Jurkat, Clone E6-1 (cell line): ENCODE measurements at regions not wholly inside any gene's neighbourhood (a gene's known extent, or its start where the extent isn't known, plus 50 kb on each side); places are given as distances from the start of the nearest gene placed in this dataset.
"Not testable (repeated sequence)": the region's sequence is repeated elsewhere in the genome, so short reads cannot be mapped to it uniquely, and the experiment has no call there.

Source experiments
- DNase-seq: peaks from one replicate; pipeline ENCODE4 v3.0.0-alpha.2; 2011; ENCODE audit warnings: low read depth, low spot score
- H3K4me3 ChIP-seq: 2 replicates; pipeline ENCODE4 v1.5.1; 2011; ENCODE audit warnings: mild to moderate bottlenecking, low read length, control low read depth, moderate library complexity

DNA sequence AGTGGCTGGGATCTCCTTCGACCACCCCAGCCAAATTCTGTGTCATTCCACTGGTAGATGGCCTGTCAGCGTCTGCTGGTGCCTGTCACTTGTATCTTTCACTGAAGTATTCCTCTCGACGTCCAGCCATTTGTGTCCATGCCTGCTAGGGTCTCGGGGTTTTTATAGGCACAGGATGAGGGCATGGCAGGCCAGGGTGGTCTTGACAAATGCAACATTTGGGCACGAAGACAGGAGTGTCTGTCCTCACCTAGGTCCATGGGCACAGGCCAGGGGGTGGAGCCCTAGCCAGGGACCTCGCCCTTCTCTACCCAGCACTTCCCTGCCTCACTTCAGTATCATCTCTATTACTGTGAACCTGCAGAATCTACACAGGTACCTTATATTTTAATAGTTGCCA, 2223.9 kb upstream of the ACO1 start:
- no peak overlapping the region for H3K4me3 ChIP-seq
- no peak for DNase-seq

DNA sequence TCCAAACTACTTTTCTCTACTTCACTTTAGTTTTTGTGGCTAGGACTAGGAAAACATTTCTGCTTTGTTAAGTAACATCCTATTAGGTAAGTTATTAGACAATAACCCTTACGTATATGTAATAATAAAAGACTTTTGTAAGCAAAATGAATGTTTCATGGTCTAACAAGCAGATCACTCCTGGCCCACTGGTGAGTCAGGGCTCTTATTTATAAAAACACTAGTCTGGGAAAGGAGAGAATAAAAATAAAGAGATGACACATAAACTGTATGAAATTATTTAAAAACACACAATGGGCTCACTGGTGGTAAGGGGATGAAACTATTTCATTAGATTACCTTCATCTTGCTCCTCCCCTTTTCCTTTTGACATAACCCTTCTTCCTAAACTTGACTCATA, 2212.2 kb upstream of the ACO1 start:
- H3K4me3 ChIP-seq: no peak overlapping the region
- no peak for DNase-seq

DNA sequence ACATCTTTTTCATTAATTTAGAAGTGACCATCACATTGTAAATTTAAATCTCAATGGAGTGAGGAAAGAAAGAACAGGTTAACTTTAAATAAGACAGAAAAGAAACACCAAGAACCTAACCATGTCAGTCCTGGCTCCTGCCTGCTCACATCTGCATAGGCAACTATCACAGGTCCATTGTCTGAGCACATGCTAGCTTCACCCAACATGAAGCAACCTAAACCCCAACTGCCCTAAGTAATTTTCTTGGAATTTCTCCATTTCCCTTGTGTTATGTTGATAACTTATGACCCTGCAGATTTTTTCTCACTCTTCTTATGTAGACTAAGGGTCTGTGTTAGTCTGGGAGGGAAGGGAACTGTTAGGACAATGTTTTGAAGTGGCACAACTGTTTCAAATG, 2205.8 kb upstream of the ACO1 start:
- H3K4me3 ChIP-seq: no peak overlapping the region
- DNase-seq: no peak

DNA sequence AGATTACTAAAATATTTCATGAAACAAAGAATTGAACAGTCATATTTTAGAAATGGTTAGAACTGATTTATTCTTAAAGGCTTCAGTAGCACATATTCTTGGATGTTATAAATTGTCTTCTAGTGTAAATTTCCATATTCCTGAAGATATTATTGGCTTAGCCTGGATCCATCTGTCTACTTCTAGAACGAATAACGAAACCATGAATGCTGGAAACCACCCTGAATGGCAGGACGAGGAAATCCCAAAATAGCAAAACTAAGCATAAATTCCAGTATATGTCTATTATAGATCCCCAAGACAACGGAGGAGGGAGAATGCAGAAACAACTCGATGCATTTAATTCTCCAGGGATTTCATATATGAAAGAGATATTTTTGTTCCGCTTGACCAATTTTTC, 2191.0 kb upstream of the ACO1 start:
- H3K4me3 ChIP-seq: no peak overlapping the region
- DNase-seq: no peak

DNA sequence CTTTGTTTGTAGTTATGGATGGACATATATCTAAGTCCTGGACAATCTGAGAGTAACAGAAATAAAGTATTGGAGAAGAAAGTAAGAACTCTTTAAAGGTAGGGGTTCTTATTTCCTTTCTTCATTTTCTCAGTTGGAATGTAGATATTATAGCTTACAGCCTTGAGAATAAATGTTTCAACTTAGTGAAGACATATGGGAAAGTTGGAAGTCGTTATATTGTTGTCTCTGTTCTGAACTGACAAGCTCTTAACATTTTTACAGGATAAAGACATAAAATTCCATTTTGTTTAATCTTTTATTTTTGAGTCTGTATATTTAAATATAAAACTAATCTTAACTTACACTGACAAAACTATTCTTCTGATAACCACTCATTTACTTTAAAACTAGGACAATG, 2187.5 kb upstream of the ACO1 start:
- H3K4me3 ChIP-seq: no peak overlapping the region
- DNase-seq: no peak

DNA sequence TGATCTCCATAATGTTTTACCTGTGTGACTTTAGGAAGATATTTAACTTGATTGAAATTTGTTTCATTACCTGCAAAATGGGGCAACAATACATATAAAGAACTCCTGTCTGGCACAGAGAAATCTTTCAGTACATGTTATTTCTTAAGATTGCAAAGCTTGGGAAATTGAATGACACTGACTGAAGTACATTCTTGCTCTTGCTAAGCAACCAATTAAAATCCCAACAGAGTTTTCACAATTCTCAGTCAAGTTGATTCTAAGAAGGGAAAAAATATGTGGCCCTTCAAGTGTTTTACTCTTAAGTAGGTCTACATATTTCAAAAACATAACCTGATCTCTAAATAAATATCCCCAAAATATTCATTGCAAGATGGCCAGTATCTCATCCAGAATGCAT, 2187.0 kb upstream of the ACO1 start:
- DNase-seq: no peak
- H3K4me3 ChIP-seq: no peak overlapping the region

DNA sequence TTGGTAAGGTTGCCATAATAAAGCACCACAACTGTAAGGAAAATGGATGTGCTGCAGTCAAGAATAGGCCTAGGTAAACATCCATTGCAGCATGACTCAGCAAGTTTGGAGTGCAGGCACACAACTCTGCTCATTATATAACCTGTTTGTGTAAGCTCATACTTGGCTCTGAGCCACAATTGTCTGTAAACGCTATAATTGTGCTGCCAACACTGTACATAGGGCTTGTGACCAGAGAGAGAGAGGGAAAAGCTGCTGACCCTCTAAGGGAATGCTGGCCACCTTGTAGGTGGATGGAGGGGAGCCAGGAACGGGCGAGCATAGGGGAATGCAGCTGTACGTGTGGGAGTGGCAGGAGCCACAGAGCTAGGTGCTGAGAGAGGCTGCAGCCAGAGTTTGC, 2186.5 kb upstream of the ACO1 start:
- no peak overlapping the region for H3K4me3 ChIP-seq
- DNase-seq: peak; percentile 0

DNA sequence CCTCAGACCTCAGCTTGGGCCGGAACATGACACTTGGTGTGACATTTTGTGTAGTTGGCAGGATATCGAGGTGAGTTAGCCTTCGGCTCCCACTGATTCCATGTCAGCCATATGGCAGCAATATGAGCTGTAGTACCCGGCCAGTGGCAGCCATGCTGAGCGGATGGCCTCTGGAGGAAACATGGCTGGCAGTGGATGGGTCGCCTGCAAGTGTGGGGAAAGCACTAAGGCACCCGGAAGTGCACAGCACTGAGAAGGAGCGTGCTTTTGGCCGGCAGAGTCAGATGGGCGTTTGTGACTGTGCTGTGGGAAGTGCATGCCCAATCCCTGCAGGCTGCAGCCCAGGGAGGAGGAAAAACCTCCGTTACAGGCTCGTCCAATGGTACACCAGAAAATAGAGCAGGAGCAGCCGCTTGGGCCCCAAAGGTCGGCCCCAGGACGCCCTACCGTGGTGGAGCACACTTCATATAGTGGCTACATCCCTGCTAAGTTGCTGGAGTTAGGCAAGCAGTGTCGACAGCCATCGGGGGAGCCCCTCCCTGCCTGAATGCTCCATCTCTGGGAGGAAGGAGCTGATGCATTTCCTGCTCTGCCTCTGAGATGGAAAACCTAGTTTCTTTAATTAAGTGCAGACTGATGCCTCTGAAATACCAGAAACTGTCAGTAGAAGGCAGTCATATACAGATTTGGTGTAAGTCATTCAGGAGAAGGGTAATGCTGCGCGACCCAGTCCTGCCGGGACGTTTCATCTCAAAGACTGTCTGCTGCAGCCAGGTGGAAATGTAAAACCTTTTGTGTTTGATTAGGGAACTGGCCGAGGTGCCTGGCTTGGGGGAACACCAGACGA, 2185.8 kb upstream of the ACO1 start:
- DNase-seq: no peak
- no peak overlapping the region for H3K4me3 ChIP-seq

DNA sequence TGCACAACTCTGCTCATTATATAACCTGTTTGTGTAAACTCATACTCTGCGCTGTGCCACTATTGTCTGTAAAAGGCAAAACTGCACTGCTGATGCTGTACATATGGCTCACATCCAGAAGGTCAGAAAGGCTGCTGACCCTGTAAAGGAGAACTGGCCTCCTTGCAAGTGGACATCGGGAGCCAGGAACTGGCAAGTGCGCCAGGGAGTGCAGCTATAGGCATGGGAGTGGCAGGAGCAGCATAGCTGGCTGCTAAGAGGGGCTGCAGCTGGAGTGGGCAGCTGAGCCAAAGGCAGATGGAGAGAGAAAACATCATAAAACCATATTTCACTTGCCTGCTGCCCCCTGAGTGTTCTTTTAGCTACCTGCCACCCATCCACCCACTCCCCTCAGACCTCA, 2183.4 kb upstream of the ACO1 start:
- no peak overlapping the region for H3K4me3 ChIP-seq
- DNase-seq: no peak

DNA sequence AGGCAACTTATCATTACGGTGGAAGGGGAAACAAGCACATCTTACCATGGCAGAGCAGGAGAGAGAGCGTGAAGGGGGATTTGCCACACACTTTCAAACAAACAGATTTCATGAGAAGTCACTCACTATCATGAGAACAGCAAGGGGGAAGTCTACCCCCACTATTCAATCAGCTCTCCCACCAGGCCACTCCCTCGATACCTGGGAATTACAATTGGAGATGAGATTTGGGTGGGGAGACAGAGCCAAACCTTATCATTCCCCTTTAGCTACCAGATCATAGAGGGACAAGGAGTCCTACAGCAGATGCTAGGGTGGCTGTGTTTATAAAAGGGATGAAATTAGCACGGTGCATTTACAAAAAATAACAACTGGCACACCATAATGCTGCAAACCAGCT, 2149.4 kb upstream of the ACO1 start:
- DNase-seq: no peak
- no peak overlapping the region for H3K4me3 ChIP-seq

DNA sequence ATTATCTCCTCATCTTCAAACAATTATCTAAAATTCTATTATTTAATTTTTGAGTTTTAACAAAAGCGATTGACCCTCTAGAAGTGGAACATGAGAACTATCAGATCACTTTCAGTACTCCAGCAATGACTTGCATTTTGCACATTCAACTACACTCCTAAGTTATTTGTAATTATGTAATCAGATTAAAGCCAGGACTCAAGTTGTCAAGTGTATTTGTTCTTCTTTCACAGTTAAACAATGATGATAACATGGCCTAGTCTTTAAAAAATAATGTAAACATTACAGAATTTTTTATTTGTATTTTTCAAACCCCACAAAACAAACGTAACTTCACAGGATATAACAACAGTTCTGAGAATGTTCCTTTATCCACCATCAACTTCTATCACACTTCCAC, 2148.9 kb upstream of the ACO1 start:
- no peak overlapping the region for H3K4me3 ChIP-seq
- no peak for DNase-seq

DNA sequence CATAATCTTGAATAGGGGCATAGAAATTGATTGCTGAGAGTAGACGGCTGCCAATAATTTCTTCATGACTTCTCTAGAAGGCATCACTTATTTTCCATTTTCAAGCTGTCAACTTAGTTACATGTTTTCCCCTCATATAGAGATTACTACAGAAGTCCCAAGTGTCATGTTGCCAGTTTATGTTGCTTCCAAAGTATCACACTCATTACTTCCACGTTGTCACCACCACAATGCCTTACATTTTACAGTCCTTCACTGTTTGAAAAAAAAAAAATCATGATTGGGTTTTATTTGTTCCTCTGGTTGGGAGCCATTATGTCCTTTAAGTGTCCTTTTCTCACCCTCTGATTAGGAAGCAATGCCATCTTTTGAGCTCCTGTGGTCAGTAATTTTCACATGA, 2144.6 kb upstream of the ACO1 start:
- DNase-seq: no peak
- H3K4me3 ChIP-seq: no peak overlapping the region

DNA sequence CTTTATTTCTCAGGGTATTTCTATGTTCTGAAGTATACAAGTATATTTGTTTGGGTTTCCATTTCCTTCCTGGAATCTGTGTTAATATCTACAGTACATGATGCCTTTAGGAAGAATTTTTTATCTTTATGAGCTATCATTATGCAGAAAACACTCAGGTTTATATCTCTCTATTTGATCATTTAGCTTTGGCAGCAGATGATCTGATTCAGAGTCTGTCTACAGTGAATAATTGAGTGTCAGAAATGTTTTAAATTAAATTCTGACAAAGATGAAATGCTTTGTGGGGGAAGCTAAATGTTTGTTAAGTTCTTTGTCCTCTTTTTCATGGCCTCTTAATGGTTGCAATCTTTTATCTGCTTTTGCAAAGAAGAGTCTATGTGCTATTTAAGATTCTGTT, 2141.0 kb upstream of the ACO1 start:
- DNase-seq: no peak
- no peak overlapping the region for H3K4me3 ChIP-seq

DNA sequence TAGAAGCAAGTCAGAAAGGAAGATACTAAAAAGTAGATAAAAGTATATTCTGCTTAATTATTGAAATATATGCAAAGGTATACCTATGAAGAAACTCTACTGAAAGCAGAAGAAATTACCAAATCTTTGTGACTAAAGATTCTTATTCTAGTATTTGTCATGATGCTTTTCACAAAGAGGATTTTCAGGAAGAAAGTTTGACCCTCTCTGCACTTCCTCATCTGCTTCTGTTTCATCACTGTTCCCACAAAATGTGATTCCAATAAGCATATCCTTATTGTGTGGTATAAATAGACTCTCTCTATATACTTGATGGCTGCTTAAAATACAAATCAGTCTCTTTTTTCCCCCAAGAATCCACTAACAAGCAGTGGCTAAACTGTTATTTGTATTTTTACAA, 2139.6 kb upstream of the ACO1 start:
- no peak for DNase-seq
- no peak overlapping the region for H3K4me3 ChIP-seq

DNA sequence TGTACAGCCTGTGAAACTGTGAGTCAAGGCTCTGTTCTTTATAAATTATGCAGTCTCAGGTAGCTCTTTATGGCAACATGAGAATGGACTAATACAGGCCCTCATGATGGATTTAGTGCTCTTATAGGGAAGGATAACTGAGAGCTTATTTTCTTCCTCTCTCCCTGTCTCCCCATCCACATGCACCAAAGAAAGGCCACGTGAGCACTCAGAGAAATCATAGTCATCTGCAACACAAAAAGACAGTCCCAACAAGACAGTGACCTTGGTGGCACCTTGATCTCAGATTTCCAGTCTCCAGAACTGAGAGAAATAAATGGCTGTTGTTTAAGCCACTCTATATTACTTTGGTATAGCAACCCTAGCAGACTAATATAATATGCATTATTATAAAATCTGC, 2133.6 kb upstream of the ACO1 start:
- no peak overlapping the region for H3K4me3 ChIP-seq
- DNase-seq: no peak

DNA sequence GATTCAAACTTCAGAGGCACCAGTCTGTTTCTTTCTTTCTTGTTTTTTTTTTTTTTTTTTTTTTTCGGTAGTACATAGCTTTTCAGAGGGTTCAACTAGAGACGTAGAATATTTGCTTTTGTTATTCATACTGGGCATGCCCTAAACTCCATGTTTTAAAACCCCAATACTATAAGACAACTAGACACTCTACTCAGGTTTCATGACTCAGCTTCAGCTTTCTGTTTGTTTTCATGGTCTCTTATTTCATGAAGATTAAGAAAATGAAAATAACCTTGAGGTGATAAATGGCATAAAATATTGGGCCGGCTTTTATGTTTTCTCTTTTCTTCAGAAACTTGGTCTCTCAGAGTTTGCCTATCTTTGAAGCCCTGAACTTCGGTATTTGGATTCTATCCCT, 2126.3 kb upstream of the ACO1 start:
- H3K4me3 ChIP-seq: no peak overlapping the region
- no peak for DNase-seq

DNA sequence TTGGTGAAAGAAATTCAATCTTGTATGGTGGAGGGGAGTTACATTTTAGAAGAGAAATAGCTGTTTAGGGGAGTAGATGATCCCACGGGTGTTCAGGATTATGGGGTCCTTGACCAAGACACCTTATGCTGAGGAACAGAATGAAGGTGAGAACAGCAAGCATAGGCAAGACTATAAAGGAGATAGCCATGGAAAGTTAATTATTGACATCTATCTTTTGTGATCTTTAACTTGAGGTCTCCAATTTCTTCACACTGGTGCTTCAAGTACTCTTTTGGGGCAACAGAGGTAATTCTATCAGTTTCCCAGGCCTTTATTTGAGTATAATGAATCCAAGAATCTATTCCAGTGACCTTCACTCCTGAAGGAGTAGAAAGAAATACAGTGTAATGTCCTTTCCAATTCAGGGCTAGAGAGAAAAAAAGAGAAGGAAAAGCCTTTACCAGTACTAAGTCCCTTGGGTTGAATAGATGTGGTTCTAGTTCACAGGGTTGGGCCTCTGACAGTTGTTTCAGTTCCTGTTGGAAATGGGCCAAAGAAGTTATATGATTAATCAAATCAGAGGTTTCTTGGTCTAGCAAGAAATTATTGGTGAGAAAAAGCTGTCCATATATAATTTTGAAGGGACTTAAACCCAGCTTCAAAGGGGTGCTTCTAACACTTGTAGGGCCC, 2104.1 kb upstream of the ACO1 start:
- H3K4me3 ChIP-seq: no peak overlapping the region
- DNase-seq: no peak

DNA sequence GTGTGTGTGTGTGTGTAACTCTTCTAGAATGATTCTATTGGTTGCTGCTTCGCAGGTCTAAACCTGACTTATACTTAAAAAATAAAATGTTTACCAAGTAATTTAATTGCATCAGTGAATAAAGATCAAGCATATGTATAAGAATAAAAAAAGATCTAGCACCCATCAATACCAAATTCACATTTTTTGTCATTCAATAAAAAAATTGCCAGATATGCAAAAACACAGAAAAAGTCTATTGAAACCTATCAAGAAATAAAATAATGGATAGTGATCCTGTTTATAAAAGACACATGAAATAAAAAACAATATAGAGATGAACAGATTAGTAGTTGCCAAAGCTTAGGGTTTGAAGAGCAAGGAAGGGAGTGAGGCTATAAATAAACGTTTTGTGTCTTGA, 2095.0 kb upstream of the ACO1 start:
- no peak for DNase-seq
- no peak overlapping the region for H3K4me3 ChIP-seq

DNA sequence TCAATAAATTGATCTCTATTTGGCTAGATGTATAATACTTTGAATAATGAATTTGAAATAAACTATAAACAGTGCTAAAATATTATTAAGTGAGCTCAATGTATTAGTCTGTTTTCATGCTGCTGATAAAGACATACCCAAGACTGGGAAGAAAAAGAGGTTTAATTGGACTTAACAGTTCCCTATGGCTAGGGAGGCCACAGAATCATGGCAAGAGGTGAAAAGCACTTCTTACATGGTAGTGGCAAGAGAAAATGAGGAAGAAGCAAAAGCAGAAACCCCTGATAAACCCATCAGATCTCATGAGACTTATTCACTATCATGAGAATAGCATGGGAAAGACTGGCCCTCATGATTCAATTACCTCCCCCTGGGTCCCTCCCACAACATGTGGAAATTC, 2092.4 kb upstream of the ACO1 start:
- not testable (repeated sequence) for DNase-seq, H3K4me3 ChIP-seq

DNA sequence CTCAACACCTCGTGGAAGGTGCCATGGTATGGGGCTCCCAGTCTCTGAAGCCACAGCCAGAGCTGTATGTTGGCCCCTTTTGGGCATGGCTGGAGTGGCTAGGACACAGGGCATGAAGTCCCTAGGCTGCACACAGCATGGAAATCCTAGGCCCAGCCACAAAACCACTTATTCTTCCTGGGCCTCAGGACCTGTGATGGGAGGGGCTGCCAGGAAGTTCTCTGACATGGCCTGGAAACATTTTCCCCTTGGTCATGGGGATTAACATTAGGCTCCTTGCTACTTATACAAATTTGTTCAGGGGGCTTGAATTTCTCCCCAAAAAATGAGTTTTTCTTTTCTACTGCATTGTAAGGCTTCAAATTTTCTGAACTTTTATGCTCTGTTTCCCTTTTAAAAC, 2091.2 kb upstream of the ACO1 start:
- no peak overlapping the region for H3K4me3 ChIP-seq
- no peak for DNase-seq
